CD4-positive, alpha-beta T cell treated with Interleukin-6 for 4 hours (primary cell): ENCODE measurements at regions not wholly inside any gene's neighbourhood (a gene's known extent, or its start where the extent isn't known, plus 50 kb on each side); places are given as distances from the start of the nearest gene placed in this dataset.

Experiments used
- DNase-seq: peaks from one replicate; pipeline ENCODE4 v3.0.0-alpha.2; 2020; ENCODE audit warnings: mixed read lengths

- no peak for DNase-seq
Observed at GRCh38 chr3:117322866-117323265, 613.3 kb downstream of the TUSC7 start.

- DNase-seq: no peak
Observed at GRCh38 chr3:117346901-117347300, 637.3 kb downstream of the TUSC7 start.

- DNase-seq: no peak
Observed at GRCh38 chr3:117348884-117349283, 639.3 kb downstream of the TUSC7 start.

GRCh38 chr3:117349566-117349965, 640.0 kb downstream of the TUSC7 start:
- no peak for DNase-seq

GRCh38 chr3:117350371-117350770, 640.8 kb downstream of the TUSC7 start:
- no peak for DNase-seq

GRCh38 chr3:117355566-117355965, 646.0 kb downstream of the TUSC7 start:
- DNase-seq: no peak

GRCh38 chr3:117356091-117356705, 646.6 kb downstream of the TUSC7 start:
- no peak for DNase-seq

- no peak for DNase-seq
Observed at GRCh38 chr3:117358717-117359314, 649.2 kb downstream of the TUSC7 start.

GRCh38 chr3:117366574-117366973, 657.0 kb downstream of the TUSC7 start:
- no peak for DNase-seq

- DNase-seq: no peak
Observed at GRCh38 chr3:117367861-117368260, 658.3 kb downstream of the TUSC7 start.

- no peak for DNase-seq
Observed at GRCh38 chr3:117380631-117381030, 671.1 kb downstream of the TUSC7 start.

GRCh38 chr3:117393119-117393518, 683.5 kb downstream of the TUSC7 start:
- no peak for DNase-seq

- no peak for DNase-seq
Observed at GRCh38 chr3:117398141-117398899, 688.7 kb downstream of the TUSC7 start.

- DNase-seq: no peak
Observed at GRCh38 chr3:117399311-117400078, 689.9 kb downstream of the TUSC7 start.

- no peak for DNase-seq
Observed at GRCh38 chr3:117400303-117400702, 690.7 kb downstream of the TUSC7 start.

- DNase-seq: no peak
Observed at GRCh38 chr3:117404141-117404540, 694.6 kb downstream of the TUSC7 start.

GRCh38 chr3:117404730-117405129, 695.2 kb downstream of the TUSC7 start:
- DNase-seq: no peak

- DNase-seq: no peak
Observed at GRCh38 chr3:117405359-117405758, 695.8 kb downstream of the TUSC7 start.

GRCh38 chr3:117407317-117407716, 697.7 kb downstream of the TUSC7 start:
- DNase-seq: no peak

- no peak for DNase-seq
Observed at GRCh38 chr3:117408811-117409210, 699.2 kb downstream of the TUSC7 start.

- DNase-seq: no peak
Observed at GRCh38 chr3:117409256-117409655, 699.7 kb downstream of the TUSC7 start.

GRCh38 chr3:117409701-117410459, 700.3 kb downstream of the TUSC7 start:
- DNase-seq: no peak

- DNase-seq: no peak
Observed at GRCh38 chr3:117411971-117412370, 702.4 kb downstream of the TUSC7 start.
